ENCODE measurements at regions not wholly inside any gene's neighbourhood (a gene's known extent, or its start where the extent isn't known, plus 50 kb on each side); places are given as distances from the start of the nearest gene placed in this dataset.
"Not testable (repeated sequence)": the region's sequence is repeated elsewhere in the genome, so short reads cannot be mapped to it uniquely, and the experiment has no call there.

- DNase-seq: no peak
Observed at GRCh38 chr1:177891809-177892208, 78.0 kb downstream of the SEC16B start.

DNA sequence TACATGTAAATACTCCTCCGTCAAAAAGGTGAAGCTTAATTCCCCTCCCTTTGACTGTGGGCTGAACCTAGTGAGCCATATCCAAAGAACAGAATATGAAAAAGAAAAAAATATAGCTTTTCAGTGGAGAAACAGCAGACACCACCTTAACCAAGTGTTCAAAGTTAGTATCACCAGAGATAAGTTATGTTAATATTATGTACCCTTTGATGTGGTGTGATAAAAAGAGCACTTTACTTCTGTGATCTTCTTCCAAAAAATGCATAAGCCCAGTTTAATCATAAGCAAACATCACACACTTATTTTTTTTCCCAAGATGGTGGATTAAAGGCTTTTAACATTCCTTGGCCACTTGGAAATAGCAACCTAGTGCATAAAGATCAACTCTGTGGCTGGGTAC is 79.4 kb downstream of the SEC16B start:
- DNase-seq: no peak

GRCh38 chr1:177884479-177885021 is 85.3 kb downstream of the SEC16B start:
- no peak for DNase-seq

DNA sequence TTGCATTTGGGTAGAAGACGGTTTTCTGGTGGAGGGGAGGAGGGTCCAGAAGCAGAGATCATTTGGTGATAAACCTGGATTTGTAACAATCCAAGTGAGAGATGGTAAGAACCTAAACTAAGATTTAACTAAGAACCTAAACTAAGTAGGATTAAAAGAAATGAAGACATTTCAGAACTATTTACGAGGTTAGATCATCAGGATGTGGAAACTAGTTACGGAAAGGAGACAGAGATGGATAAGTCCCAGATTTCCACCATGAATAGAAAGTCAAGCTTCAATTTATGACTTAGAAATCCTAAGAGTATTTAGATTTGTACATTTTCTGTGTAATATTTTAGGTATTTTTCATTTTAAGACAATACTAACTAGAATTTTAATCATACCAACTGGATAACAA is 86.3 kb downstream of the SEC16B start:
- DNase-seq: no peak

DNA sequence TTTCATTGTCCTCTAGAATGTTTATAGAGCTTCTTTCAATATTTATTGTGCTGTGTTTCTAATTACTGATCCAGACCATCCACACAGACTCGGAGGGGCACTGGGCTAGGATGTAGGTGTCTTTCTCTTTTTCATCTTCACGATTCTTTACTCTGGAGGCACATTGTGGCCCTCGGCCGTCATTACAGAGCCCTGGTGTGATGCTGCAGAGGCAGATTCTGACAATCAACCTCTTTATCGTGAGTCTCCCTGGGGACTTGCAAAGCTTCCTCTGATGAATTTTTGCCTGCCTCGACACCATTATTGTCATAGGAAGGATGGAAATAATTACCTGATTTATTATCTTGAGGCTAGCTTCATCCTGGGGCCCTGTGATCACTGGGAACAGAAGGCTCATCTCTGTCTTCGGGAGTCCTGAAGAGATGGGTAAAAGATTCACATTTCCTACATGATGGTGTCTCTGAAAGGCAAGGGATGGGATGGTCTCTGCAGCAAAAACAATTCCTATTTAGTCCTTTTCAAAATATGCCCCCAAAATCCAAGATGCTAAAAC is 89.4 kb downstream of the SEC16B start:
- peak; percentile 6 to 37 for DNase-seq

DNA sequence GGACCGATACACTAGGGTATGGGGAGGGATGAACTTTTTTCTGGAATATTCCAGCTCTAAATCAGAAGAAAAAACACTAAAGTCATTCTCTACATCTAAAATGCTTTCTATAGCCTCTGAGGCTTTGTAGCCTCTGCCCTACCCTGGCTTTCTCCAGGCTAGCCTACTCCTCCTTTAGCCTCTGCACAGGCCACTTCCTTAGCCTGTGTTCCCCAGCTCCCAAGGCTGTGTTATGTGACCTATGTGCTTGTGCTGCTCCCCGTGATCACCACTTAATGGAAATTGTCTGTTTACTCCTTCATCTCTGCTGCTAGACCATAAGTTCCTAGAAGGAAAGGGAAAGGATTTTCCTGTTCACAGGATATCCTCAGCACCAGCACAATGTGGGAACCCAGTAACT is 92.8 kb downstream of the SEC16B start:
- DNase-seq: no peak

GRCh38 chr1:177873238-177873637 is 96.6 kb downstream of the SEC16B start:
- peak; percentile 23 to 73 for DNase-seq

GRCh38 chr1:177872308-177872900 is 97.5 kb downstream of the SEC16B start:
- DNase-seq: no peak

DNA sequence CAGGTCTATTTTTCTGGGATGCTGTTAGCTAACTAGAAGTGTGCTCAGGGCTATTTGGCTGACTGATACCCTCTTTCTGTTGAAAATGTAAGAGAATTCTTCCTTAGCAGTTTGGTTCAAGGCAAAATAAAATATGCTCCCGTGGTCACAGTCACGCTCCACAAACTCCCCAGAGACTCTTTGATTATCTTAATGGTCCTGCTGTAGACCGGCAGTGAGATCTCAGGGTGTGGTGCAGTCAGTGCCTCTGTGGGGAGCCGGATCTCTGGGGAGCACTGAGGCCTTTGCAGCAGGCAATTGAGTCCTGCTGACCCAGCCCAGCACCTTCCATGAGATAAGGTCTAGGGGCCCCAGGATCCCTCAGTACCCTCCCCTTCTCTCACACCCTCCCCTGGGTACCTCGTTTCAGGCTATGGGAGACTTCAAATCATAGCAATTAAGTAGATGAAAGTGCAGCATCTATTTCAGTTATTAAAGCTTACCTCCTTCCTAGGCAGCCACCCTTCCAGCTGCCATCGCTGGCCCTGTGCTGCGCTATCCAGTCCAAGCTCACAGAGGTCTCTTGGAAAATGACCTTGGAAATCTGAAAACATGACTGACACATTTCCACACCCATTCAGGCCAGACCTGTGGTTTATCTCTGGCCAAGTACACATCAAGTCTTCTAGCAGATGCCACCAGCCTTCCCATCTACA is 98.1 kb downstream of the SEC16B start:
- DNase-seq: no peak

GRCh38 chr1:177869586-177869985 is 100.3 kb downstream of the SEC16B start:
- no peak for DNase-seq

DNA sequence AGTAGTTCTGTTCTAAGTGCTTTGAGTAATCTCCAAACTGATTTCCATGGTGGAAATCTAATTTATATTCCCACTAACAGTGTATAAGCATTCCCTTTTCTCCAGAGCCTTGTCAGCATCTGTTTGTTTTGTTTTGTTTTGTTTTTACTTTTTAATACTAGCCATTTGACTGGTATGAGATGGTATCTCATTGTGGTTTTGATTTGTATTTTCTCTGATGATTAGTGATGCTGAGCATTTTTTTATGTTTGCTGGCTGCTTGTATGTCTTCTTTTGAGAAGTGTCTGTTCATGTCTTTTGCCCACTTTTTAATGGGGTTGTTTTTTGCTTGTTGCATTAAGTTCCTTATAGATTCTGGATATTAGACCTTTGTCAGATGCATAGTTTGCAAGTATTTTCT is 100.8 kb downstream of the SEC16B start:
- DNase-seq: not testable (repeated sequence)

DNA sequence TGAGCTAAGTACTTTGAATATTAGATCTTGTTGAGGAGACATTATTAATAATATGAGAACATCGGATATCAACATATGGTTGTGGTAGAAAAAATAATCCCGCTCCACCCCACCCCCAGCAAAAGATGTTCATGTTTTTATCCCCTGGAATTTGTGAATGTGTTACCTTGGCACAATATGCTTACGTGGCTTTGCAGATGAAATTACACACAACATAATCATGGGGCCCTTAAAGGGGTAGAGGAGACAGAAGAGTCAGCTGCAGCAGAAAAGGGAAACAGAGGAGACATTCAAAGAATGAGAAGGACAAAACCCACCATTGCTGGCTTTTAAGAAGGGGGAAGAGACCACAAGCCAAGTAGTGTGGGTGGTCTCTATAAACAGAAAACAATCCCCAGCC is 104.1 kb downstream of the SEC16B start:
- DNase-seq: peak; percentile 32 to 86

- DNase-seq: no peak
Observed at GRCh38 chr1:177864538-177865305, 105.1 kb downstream of the SEC16B start.

GRCh38 chr1:177863796-177864195 is 106.1 kb downstream of the SEC16B start:
- DNase-seq: no peak

DNA sequence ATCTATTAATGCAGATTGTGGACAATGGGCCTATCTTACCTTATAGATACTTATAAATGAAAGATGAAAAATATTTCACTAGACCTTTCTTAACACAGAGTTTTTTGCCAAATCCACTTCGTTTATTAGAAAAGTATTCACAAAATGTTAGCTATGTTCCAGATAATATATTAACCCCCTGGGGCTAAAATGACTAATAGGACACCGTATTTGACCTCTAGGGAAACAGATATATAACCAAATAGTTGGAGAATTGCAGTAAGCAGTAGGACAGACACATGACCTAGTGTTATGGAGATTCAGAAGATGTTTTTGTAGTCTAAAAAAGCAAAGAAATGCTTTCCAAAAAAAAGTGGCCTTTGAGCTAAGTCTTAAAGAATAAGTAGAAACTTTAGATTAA is 106.9 kb downstream of the SEC16B start:
- no peak for DNase-seq

- no peak for DNase-seq
Observed at GRCh38 chr1:177859572-177859971, 110.3 kb downstream of the SEC16B start.

DNA sequence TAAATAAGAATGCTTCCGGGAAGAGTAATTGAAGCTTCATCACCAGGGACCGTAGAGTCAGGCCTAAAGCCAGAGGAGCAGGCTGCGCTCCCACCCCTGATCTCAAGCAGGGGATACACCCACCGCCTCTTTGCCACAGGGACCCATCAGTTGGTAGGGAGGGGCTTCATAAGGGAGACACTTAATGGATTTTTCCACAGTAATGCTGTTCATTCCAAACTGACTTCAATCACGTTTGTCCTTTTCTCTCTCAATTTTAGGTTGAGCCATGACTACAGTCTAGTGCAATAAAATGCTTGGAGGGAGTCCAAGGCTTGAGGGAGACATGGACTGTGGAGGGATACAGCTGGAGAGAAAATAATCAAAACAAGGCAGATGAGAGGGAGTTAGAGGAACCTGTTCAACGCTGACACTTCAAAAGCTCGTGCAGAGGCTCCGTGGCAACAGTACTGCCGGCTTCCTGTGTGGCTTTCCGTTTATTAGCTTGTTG is 111.5 kb downstream of the SEC16B start:
- peak; percentile 15 to 74 for DNase-seq

- peak; percentile 96 to 99 for DNase-seq
Observed at GRCh38 chr1:177857285-177857684, 112.6 kb downstream of the SEC16B start.

DNA sequence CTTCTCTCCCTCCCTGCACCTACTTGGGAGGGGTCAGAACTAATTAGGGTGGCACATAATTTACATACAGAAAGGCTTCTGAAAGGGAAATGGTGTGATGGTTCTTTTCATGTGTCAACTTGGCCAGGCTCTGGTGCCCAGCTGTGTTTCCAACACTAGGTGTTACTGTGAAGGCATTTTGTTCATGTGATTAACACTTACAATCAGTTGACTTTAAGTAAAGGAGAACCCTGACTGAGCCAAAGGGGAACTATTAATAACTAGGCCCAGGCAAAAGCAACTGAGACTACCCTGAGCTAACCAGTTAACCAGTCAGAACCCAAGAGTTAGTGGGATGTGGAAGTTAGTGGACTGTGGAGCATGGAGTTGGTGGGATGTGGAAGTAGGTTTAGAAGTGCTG is 114.9 kb downstream of the SEC16B start:
- no peak for DNase-seq

DNA sequence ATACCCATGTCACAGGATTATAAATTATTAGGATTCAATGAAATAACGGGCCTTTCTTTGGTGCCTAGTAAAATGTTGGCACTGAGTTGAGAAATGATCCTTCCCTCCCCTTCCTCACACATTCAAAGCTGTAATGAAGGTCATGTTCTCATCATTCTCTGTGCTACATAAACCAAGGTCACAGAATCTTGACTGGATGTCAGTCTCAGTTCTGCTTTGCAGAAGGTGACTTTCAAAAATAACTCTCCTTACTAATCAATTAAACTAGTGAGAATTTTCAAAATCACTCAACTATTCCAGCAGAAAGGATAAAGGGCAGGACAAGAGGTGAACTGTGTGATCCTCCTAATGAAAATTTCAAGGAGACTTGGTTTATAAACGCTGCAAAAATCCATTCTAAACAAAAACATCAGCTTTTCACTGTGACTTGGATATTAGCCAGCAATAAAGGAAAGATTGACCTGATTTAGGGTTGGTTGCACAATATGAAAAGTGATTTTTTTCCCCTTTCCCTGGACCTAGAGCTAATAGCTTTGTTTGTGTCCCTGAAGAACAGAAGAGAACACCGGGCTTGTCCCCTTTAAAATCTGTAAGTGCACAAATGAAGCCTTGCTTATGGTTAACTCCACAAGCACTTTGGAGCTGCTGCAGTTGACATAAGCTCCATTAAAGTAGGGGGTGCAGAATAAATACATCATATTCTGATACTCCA is 120.1 kb downstream of the SEC16B start:
- no peak for DNase-seq

- no peak for DNase-seq
Observed at GRCh38 chr1:177849130-177849529, 120.7 kb downstream of the SEC16B start.

- DNase-seq: no peak
Observed at GRCh38 chr1:177848577-177848976, 121.3 kb downstream of the SEC16B start.

- DNase-seq: no peak
Observed at GRCh38 chr1:177847843-177848242, 122.0 kb downstream of the SEC16B start.
